ENCODE measurements at regions not wholly inside any gene's neighbourhood (a gene's known extent, or its start where the extent isn't known, plus 50 kb on each side); places are given as distances from the start of the nearest gene placed in this dataset.

DNA sequence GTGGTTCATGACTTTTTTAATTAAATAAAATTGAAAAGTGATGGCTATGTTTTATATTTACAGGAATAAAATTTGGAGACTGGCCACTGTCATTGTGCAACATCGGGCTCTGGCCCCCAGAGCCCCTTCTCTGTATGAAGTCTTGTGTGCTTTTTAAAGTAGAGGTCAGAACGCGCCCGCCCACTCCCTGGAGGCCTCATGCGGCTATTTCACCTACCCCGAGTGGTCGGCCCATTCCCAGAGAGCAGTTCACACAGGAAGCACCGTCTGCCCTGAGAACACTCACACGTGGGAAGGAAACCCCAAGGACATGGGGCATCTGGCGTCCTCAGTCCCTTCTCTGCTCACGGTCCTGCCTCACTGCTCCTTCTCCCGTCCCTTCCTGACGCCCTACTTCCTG, 296.9 kb upstream of the SALL3 start:
- no peak overlapping the region for H3K4me3 ChIP-seq (ENCODE audit: low read length)
- H4K20me1 ChIP-seq (ENCODE audit: insufficient read depth) = no peaks in the 10 kb centered on the region
- no peak overlapping the region for H3K9ac ChIP-seq (ENCODE audit: low read length)
- H2AFZ ChIP-seq (ENCODE audit: low read depth, low read length) = no peak overlapping the region
- no peak overlapping the region for H3K4me2 ChIP-seq (ENCODE audit: low read length)
- H3K27me3 ChIP-seq (ENCODE audit: insufficient read depth, low read depth, low read length) = no peaks in the 10 kb centered on the region
- H3K36me3 ChIP-seq (ENCODE audit: insufficient read depth, low read length) = no peaks in the 10 kb centered on the region
- no peaks in the 10 kb centered on the region for H3K79me2 ChIP-seq (replicated peaks; ENCODE audit: insufficient read depth, low read length)
- H3K9me2 ChIP-seq (ENCODE audit: insufficient read depth, low read length) = no peaks in the 10 kb centered on the region
- no peaks in the 10 kb centered on the region for H3K9me3 ChIP-seq (ENCODE audit: low read length)
- TF ChIP-seq MXI1 (conservative IDR thresholded peaks at IDR 0.05; ENCODE audit: poor library complexity, severe bottlenecking) (no peak), POLR2AphosphoS5 (IDR thresholded peaks at IDR 0.05) (no peak), SMC3 (conservative IDR thresholded peaks at IDR 0.05; ENCODE audit: poor library complexity) (no peak), TAF1 (IDR thresholded peaks at IDR 0.05; ENCODE audit: low read depth) (no peak), EP300 (conservative IDR thresholded peaks at IDR 0.05; ENCODE audit: poor library complexity, severe bottlenecking) (no peak), CTCF (IDR thresholded peaks at IDR 0.05; ENCODE audit: poor library complexity, severe bottlenecking) (no peak), EZH2 (IDR thresholded peaks at IDR 0.05; ENCODE audit: borderline replicate concordance, insufficient read depth, low read length, poor library complexity, severe bottlenecking) (no peak), RAD21 (conservative IDR thresholded peaks at IDR 0.05) (no peak)
- TF ChIP-seq, protein P1, sequence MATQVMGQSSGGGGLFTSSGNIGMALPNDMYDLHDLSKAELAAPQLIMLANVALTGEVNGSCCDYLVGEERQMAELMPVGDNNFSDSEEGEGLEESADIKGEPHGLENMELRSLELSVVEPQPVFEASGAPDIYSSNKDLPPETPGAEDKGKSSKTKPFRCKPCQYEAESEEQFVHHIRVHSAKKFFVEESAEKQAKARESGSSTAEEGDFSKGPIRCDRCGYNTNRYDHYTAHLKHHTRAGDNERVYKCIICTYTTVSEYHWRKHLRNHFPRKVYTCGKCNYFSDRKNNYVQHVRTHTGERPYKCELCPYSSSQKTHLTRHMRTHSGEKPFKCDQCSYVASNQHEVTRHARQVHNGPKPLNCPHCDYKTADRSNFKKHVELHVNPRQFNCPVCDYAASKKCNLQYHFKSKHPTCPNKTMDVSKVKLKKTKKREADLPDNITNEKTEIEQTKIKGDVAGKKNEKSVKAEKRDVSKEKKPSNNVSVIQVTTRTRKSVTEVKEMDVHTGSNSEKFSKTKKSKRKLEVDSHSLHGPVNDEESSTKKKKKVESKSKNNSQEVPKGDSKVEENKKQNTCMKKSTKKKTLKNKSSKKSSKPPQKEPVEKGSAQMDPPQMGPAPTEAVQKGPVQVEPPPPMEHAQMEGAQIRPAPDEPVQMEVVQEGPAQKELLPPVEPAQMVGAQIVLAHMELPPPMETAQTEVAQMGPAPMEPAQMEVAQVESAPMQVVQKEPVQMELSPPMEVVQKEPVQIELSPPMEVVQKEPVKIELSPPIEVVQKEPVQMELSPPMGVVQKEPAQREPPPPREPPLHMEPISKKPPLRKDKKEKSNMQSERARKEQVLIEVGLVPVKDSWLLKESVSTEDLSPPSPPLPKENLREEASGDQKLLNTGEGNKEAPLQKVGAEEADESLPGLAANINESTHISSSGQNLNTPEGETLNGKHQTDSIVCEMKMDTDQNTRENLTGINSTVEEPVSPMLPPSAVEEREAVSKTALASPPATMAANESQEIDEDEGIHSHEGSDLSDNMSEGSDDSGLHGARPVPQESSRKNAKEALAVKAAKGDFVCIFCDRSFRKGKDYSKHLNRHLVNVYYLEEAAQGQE (IDR thresholded peaks at IDR 0.05; ENCODE audit: borderline replicate concordance) = no peak
- no peak overlapping the region for H3K27ac ChIP-seq (ENCODE audit: low read length)
- H3F3A ChIP-seq (ENCODE audit: insufficient read depth, low read length, poor library complexity, severe bottlenecking) = no peaks in the 10 kb centered on the region

GRCh38 chr18:78683191-78684010, 296.2 kb upstream of the SALL3 start:
- Histone ChIP-seq H3K79me2 (replicated peaks; ENCODE audit: insufficient read depth, low read length) (no peaks in the 10 kb centered on the region), H3K9me3 (ENCODE audit: low read length) (no peaks in the 10 kb centered on the region), H3K4me2 (ENCODE audit: low read length) (no peak overlapping the region), H3K9ac (ENCODE audit: low read length) (no peak overlapping the region), H3K36me3 (ENCODE audit: insufficient read depth, low read length) (no peaks in the 10 kb centered on the region), H3K4me3 (ENCODE audit: low read length) (no peak overlapping the region), H2AFZ (ENCODE audit: low read depth, low read length) (no peak overlapping the region), H3F3A (ENCODE audit: insufficient read depth, low read length, poor library complexity, severe bottlenecking) (no peaks in the 10 kb centered on the region), H3K9me2 (ENCODE audit: insufficient read depth, low read length) (no peaks in the 10 kb centered on the region), H4K20me1 (ENCODE audit: insufficient read depth) (no peaks in the 10 kb centered on the region), H3K27ac (ENCODE audit: low read length) (no peak overlapping the region), H3K27me3 (ENCODE audit: insufficient read depth, low read depth, low read length) (no peaks in the 10 kb centered on the region)
- no peak for TF ChIP-seq POLR2AphosphoS5 (IDR thresholded peaks at IDR 0.05)
- no peak for TF ChIP-seq SMC3 (conservative IDR thresholded peaks at IDR 0.05; ENCODE audit: poor library complexity)
- no peak for TF ChIP-seq CTCF (IDR thresholded peaks at IDR 0.05; ENCODE audit: poor library complexity, severe bottlenecking)
- no peak for TF ChIP-seq RAD21 (conservative IDR thresholded peaks at IDR 0.05)
- no peak for TF ChIP-seq EP300 (conservative IDR thresholded peaks at IDR 0.05; ENCODE audit: poor library complexity, severe bottlenecking)
- TF ChIP-seq MXI1 (conservative IDR thresholded peaks at IDR 0.05; ENCODE audit: poor library complexity, severe bottlenecking) = no peak
- TF ChIP-seq, protein P1 (IDR thresholded peaks at IDR 0.05; ENCODE audit: borderline replicate concordance) = no peak
